ENCODE measurements at regions not wholly inside any gene's neighbourhood (a gene's known extent, or its start where the extent isn't known, plus 50 kb on each side); places are given as distances from the start of the nearest gene placed in this dataset.
"Not testable (repeated sequence)": the region's sequence is repeated elsewhere in the genome, so short reads cannot be mapped to it uniquely, and the experiment has no call there.

GRCh38 chr1:114270718-114271117, 117.0 kb upstream of the SYT6 start:
- no peak for DNase-seq (ENCODE audit: low read depth in 1 of 2, low spot score in 1 of 2)

DNA sequence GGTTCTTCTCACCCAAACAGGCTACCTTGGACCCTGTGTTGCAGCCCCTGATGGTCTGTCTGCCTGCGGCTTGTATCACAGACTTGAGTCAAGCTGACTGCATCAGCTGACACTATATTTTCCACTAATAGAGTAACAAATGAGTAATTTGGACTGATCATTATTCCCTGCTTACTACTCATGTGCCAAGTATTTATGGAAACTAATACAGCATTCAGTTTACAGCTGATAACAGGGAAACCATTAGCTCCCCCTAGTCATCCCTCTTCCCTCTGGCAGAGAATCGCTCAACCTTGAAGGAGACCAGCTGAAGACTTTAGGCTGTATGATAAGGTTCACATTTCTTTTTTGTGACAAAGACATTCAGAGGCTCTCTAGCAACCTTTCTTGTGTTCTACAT, 116.6 kb upstream of the SYT6 start:
- DNase-seq (ENCODE audit: low read depth in 1 of 2, low spot score in 1 of 2): no peak

- no peak for DNase-seq (ENCODE audit: low read depth in 1 of 2, low spot score in 1 of 2)
Measured at GRCh38 chr1:114269539-114269938, 115.9 kb upstream of the SYT6 start.

DNA sequence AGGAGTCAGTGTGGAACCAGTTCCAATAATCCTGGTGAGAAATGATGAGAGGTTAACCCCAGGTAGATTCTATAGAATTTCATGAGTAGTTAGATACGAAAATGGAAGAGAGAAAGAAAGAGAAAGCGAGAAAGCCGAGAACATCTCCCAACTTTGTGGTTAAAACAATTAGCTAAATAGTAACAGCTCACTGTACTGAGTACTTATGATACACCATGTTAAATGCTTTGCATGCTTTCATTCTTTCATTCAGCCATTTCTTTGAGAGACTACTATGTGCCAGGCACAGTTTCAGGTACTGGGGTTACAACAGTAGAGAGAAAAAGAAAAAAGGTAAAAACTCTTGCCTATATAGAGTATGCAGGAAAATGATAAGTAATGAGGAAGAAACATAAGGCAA, 109.7 kb upstream of the SYT6 start:
- no peak for DNase-seq (ENCODE audit: low read depth in 1 of 2, low spot score in 1 of 2)

GRCh38 chr1:114262337-114262736, 108.7 kb upstream of the SYT6 start:
- DNase-seq (ENCODE audit: low read depth in 1 of 2, low spot score in 1 of 2): no peak

DNA sequence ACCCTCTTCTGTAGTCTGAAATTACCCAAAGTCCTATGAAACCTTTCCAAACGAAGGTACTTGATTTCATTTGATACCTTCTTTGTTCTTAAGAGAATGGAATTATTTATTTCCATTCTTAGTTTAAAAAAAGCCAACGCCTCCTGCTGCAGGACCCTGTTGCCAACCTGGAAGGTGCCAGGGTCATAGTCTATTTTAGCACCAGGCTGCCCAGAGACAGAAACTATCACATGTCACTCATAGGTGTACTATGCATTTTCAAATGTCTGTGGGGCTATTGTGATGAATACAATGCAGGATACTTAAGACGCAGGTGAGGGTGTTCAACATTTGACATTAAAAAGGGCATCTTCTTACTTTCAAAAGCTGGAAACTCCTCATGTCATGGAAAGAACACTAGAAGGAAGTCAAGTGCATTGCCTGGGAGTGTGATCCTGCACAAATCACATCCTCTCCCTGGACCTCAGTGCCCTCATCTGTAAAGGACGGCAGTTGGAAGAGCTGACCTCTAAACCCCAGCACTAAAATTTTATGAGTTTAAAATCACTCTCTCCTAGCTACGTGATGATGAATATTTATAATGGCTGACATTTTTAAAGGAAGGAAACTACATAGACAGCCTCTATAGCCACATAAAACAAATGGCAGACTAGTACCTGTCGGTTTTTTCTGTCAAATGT, 107.3 kb upstream of the SYT6 start:
- no peak for DNase-seq (ENCODE audit: low read depth in 1 of 2, low spot score in 1 of 2)

DNA sequence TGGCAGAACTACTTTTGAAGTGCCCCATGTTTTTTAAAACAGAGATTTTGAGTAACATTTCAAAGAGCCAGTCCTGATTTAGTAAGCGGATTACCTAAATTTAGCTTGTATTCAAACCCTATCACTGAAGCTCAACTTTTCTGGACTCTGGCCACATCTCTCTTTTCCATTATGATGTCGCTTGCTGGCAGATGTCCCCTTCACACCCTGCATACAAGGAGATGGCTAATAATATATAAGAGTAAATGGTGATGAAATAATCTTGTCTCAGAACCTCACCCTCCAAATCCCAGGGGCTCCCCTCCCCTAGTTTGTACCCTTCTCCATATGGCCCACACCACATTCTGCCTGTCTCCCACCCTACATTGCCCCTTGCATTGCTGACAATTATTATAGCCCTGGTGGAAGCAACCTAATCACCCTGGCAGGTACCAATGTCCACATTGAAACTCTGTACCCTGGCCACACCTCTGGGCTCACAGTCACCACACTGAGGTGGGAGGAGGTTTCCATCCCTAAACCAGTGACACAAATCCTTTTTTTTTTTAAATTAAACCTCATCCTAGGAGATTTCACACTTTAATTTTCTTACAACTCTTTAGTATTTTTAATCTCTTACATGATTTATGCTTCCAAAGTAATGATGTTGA, 106.0 kb upstream of the SYT6 start:
- no peak for DNase-seq (ENCODE audit: low read depth in 1 of 2, low spot score in 1 of 2)

- DNase-seq (ENCODE audit: low read depth in 1 of 2, low spot score in 1 of 2): no peak
Measured at GRCh38 chr1:114258633-114259032, 105.0 kb upstream of the SYT6 start.

- no peak for DNase-seq (ENCODE audit: low read depth in 1 of 2, low spot score in 1 of 2)
Measured at GRCh38 chr1:114258074-114258473, 104.4 kb upstream of the SYT6 start.

DNA sequence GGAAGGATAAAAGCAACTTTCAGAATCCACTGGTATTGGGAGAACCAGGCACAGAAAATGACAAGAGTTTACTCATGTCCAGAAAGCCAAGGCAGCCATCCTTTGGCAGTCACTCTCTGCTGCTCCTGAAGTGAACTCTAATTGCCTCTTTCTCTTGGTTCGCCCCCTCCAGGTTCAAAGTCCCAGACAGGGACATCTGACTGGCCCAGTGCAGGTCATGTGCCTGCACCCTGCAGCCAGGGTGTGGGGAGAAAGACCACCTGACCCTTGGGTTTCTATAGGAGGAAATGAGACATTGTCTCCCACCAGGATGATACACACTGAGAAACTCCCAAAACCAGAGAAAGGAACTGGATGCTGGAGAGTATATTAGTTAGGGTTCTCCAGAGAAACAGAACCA, 103.9 kb upstream of the SYT6 start:
- DNase-seq (ENCODE audit: low read depth in 1 of 2, low spot score in 1 of 2): no peak

- no peak for DNase-seq (ENCODE audit: low read depth in 1 of 2, low spot score in 1 of 2)
Measured at GRCh38 chr1:114253900-114254299, 100.2 kb upstream of the SYT6 start.

- no peak for DNase-seq (ENCODE audit: low read depth in 1 of 2, low spot score in 1 of 2)
Measured at GRCh38 chr1:114251573-114251939, 97.9 kb upstream of the SYT6 start.

GRCh38 chr1:114250683-114251572, 97.3 kb upstream of the SYT6 start:
- no peak for DNase-seq (ENCODE audit: low read depth in 1 of 2, low spot score in 1 of 2)

GRCh38 chr1:114249691-114250090, 96.0 kb upstream of the SYT6 start:
- DNase-seq (ENCODE audit: low read depth in 1 of 2, low spot score in 1 of 2): no peak

DNA sequence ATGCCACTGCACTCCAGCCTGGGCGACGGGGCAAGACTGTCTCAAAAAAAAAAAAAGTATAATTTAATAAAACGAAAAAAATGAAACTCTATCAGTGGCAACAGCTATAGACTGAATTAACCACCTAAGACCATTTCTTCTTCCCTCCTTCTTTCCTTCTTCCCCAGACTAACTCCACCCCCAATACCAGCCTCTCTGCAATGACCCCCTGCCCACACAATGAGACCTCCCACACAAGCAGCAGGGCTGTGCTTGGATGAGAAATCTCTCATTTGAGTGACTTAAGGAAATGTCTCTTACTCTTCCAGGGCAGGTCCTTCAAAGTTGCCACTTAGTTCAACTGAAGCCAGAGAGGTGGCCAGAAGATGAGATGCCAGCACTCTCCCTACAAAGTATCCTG, 94.5 kb upstream of the SYT6 start:
- no peak for DNase-seq (ENCODE audit: low read depth in 1 of 2, low spot score in 1 of 2)

DNA sequence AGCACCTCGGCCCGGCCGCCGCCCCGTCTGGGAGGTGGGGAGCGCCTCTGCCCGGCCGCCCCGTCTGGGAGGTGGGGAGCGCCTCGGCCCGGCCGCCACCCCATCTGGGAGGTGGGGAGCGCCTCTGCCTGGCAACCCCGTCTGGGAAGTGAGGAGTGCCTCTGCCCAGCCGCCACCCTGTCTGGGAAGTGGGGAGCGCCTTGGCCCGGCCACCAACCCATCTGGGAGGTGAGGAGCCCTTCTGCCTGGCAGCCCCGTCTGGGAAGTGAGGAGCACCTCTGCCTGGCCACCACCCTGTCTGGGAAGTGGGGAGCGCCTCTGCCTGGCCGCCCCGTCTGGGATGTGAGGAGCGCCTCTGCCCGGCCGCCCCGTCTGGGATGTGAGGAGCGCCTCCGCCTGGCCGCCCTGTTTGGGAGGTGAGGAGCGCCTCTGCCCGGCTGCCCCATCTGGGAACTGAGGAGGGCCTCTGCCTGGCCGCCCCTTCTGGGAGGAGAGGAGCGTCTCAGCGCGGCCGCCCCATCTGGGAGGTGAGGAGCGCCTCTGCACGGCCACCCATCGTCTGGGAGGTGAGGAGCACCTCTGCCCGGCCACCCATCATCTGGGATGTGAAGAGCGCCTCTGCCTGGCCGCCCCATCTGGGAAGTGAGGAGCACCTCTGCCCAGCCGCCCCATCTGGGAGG, 89.0 kb upstream of the SYT6 start:
- DNase-seq (ENCODE audit: low read depth in 1 of 2, low spot score in 1 of 2): not testable (repeated sequence)

- DNase-seq (ENCODE audit: low read depth in 1 of 2, low spot score in 1 of 2): no peak
Measured at GRCh38 chr1:114238053-114238452, 84.4 kb upstream of the SYT6 start.

DNA sequence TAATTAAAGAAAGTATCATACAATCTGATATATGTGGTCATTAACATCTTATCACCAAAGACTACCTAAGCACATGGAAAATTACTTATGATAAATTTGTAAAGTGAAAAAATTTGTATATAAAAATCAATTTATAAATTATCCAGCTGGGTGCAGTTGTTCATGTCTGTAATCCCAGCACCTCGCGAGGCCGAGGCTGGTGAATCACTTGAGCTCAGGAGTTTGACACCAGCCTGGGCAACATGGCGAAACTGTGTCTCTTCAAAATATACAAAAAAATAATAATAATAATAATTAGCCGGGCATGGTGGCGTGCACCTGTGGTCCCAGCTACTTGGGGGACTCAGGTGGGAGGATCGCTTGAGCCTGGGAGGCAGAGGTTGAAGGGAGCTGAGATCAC, 82.8 kb upstream of the SYT6 start:
- DNase-seq (ENCODE audit: low read depth in 1 of 2, low spot score in 1 of 2): no peak

DNA sequence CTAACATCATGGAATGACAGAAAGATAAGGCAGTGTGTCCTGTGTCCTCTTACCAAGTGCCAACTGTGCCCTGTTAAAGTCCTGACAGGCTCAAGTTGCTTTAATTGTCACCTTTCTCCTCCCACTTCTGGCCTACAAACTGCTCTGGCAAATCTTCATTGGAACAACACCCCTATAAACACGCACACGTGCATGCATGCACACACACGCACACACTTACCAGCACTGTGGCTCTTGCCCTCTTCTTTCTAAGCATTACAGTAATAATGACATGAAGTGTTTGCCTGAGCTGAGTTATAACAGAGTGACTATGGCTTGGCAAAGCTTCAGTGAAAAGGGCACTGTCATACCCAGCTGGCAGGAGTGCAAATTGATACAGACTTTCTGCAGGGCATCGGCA, 82.3 kb upstream of the SYT6 start:
- DNase-seq (ENCODE audit: low read depth in 1 of 2, low spot score in 1 of 2): no peak

DNA sequence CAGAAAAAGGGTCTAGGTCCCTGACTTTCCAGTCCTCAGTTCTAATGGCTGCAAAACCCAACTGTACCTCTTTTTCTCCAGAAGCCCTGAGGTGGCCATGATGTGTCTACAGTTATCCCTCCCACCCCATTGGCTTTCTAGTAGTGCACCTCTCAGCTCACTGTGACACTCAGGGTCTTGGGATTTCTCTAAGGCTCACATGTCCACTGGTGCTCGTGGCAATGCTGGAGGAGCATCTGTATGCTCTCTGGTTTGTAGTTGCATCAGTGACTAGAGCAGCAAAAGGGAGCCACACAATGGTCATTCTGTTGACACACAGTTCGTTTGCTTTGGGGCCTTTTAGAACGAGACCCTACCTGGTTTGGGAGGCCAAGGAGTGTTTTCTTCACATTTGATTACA, 81.6 kb upstream of the SYT6 start:
- no peak for DNase-seq (ENCODE audit: low read depth in 1 of 2, low spot score in 1 of 2)

GRCh38 chr1:114234408-114235124, 80.9 kb upstream of the SYT6 start:
- no peak for DNase-seq (ENCODE audit: low read depth in 1 of 2, low spot score in 1 of 2)

Data from stimulated activated CD4-positive, alpha-beta T cell treated with anti-CD3 and anti-CD28 coated beads, Interleukin-15, amount 100 ng/mL, for 1 hour (primary cell).